ENCODE measurements at regions not wholly inside any gene's neighbourhood (a gene's known extent, or its start where the extent isn't known, plus 50 kb on each side); places are given as distances from the start of the nearest gene placed in this dataset.
A peak's percentile ranks its signal among the peaks of the same experiment; 100 is the strongest.

DNA sequence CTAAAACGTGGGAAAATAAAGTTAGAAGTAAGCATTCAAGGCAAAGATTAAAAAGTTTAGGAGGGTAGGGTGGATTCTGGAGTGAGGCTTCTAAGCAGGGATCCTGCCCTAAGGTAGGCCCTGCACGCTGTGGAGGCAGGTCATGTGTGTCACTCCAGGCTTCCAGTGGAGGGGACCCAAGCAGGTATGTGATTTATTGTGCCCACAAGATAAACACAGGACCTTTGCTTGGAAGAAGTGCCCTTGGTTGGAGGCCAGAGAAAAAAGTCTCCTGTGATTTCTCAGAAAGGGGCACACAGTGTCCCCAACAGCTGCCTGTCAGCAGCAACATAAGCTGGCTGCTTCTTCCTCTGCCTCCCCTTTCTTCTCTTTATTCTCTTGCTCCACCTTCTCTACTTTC lies 110.8 kb downstream of the FOXD2 start:
- H3K4me3 ChIP-seq (ENCODE audit: low read length), result no peak overlapping the region

DNA sequence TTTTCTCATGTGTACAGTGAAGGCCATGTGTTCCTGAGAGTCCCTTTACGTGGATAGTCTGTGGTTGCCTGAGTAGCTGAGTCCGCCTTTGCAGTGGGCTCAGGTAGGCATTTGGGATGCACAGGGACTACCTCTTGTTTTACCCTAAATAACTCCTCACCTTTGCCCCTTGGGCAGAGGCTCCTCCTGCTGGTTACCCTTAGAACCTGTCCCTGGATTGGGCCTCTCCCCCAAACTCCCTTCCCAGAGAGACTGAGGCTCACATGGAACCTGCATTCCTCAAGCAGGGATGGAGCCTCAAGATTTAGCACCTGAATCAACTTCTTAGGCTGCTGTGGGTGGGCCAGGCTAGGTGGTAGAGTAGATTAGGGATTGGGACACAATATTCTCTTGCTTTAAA lies 111.7 kb downstream of the FOXD2 start:
- H3K4me3 ChIP-seq (ENCODE audit: low read length), result no peak overlapping the region
- DNase-seq (ENCODE audit: low read depth, low spot score), result no peak

More for the DNA sequence above, 110.8 kb downstream of the FOXD2 start:
- no peak for DNase-seq (ENCODE audit: low read depth, low spot score)

DNA sequence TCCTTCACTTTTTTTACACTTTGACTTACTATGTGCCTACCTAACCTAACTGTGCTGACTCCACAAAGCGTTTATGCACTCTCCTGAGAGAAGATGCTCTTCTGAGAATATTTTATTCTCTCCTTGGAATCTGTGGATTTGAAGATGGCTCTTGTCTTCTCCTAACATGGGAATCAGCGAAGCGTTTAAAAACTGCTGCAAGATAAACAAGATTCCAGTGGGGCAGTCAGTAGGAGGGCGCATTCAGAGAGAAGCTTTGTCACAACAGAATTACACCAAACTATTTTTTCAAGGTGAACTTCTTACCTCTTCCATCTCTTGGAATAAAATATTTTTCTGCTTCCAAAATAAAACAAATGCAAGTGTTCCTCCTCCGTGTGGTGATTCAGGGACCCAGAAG lies 113.1 kb downstream of the FOXD2 start:
- DNase-seq (ENCODE audit: low read depth, low spot score), result no peak
- H3K4me3 ChIP-seq (ENCODE audit: low read length), result no peak overlapping the region

DNA sequence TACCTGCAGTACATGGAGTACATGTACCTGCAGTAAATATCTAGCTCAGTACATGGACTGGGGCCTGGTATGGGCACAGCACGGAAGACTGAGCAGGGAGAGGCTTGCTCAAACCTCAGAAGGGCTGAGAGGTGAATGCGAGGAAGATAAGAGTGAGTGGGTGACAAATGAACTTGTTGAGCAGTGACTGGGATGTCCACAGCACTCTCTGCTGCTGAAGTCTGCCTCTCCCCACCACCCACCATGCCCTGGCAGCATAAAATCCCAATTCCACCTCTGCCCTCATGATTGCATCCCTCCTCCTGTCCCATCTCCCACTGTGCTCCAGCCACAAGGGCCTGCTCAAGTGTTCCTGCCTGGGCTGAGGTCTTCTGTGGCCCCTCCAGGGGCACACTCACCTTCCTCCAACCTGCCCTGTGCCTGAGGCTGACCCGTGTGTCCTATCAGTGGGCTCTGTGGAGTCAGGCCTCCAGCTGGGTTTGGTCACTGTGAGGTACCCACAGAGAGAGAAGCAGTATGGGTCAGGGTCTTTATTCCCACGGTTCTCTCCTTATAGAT lies 114.2 kb downstream of the FOXD2 start:
- H3K4me3 ChIP-seq (ENCODE audit: low read length), result no peak overlapping the region
- DNase-seq (ENCODE audit: low read depth, low spot score), result no peak

DNA sequence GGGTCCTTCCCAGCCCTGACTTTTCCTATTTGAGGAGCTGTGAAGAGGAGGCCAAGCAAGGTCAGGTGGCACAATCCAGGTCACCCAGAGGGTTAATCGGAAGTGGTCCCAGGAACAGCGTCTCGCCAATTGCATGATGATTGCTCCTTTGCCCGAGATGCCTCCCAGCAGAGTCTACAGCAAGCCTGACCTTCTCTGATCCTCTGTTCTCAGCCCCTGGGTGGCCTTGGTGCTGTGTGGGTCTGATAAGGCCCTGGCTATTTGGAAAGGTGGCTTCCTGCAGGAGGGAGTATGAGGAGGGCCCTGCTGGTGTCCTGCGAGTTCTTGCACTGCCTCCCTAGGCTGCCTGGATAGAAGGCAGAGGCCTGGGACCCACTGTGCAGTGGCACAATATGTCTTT lies 116.2 kb downstream of the FOXD2 start:
- DNase-seq (ENCODE audit: low read depth, low spot score), result no peak
- no peak overlapping the region for H3K4me3 ChIP-seq (ENCODE audit: low read length)

DNA sequence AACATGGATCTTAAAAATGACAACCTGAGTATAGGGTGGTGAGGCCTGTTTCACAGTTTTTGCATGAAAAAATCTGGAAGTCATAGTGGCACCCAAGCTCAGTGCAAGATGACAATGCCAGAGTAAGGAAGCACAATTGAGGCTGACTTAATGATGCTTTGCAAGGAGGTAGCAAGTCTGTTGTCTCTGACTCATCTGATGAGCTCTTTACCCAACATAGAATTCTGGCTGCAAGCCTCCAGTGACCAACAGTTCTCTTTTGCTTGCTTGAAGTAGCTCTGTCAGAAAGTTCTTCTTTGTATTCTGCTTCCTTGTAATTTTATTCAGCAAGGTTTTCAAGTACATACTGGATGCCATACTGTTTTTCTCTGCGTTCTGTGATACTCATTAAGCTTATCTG lies 117.1 kb downstream of the FOXD2 start:
- H3K4me3 ChIP-seq (ENCODE audit: low read length), result no peak overlapping the region
- DNase-seq (ENCODE audit: low read depth, low spot score), result no peak

DNA sequence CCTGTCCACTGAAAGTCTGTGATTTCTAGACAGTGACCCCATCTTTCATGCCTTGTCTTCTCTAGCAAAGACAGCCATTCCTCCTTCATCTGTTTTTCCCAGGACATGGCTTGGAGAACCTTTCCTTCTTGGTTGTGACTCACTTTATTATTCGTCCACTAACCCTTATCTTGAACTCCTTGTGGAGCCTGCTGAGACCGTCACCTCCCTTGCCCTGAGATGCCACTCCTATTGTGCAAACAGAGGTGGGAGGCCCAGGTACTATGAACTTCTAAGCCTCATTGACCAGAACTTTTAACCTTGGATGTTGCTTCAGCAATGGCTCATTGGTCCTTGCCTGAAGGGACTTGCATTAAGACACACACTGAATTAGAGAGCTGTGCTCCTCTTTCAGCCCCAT lies 117.5 kb downstream of the FOXD2 start:
- no peak for DNase-seq (ENCODE audit: low read depth, low spot score)
- H3K4me3 ChIP-seq (ENCODE audit: low read length), result no peak overlapping the region

DNA sequence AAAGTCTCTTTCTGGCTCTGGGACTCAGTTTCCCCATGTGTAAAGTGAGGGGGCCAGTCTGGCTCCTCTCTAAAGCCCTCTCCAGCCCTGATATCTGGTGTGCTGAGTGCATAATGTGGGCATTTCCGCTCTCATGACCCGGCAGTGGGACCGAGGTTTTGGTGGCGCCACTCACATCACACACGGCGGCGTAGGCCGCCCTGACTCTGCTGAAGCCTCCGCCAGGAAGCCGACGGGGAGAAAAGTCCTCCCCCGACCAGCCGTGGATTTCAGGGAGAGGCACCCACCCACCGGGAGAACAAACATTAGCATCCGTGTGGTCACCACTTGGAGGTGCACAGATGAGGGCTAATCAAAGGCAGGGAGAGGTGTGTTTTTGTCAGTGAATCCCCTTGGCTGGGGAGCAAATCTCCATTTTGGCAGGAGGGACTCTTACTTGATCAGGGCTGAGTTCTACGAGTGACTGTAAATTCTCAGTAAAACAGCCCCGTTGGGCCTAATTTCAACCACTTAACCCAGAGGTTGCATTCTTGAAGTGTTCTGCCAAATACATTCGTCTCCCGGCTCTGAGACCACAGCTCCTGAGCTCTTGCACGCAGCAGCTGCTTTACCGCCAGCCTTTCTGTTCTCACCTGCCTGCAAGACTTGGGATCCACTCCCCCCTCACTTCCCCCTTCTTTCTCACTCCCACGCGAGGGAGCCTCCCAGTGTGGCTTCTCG lies 118.2 kb downstream of the FOXD2 start:
- no peak for DNase-seq (ENCODE audit: low read depth, low spot score)
- no peak overlapping the region for H3K4me3 ChIP-seq (ENCODE audit: low read length)

DNA sequence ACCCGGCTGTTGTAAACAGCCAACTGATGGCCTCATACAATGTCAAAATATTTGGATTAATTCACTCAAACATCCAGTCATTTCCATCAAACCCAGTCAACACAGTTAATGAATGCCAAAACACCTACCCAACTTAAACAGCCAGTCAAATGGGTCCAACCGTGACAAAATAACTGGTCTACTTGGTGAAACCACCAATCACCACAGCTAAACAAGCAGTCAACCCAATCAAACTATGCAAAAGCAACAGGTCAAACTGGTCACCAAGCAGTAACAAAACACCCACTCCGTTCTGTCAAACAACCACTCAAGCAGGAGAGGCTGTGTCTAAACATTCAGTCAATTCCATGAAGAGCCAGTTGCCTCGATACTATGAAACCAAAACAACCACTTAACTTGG lies 119.2 kb downstream of the FOXD2 start:
- no peak overlapping the region for H3K4me3 ChIP-seq (ENCODE audit: low read length)
- no peak for DNase-seq (ENCODE audit: low read depth, low spot score)

DNA sequence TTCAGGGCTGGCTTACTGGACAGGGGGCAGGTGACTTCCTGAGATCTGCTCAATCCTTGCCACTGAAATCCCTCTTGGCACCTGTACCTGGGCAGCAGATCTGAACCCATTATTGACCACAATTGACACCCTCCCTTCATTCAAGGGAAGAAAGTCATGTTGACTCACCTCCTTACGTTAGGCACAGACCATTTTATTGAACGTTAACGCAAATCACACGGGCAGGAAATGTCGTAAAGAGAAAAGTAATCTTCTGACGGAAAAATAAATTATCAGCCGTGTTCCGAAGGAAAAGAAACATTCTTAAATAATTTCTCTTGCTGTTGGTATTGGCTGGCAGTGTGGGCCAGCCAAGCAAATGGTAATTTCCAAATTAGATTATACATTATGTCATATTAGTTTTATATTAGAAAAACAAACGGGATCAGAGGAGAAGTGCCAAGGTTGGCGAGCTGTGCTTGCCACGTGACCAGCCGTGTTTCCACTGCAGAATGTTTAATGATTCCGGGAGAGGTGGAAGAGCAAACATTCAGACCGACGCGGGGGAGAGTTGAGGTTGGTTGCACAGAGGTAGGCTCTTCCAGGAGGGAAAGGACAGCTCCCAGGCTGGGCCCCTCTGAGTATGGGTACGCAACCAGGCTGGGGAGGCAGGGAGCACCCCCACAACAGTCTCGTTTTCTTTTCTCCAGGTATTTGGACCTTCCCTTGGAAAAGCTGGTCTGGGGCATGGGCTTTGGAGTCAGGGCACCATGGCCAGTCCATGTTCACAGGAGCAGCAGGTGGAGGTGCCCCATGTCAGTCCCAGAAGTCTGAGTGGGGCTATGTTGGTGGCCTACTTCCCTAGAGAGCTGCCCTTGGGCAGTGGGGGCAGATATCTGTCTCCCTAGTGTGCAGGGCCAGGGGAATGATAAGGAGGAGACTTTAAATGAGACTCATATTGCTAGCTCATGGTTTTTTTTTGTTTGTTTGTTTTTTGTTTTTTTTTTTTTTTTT lies 121.1 kb downstream of the FOXD2 start:
- no peak overlapping the region for H3K4me3 ChIP-seq (ENCODE audit: low read length)
- DNase-seq (ENCODE audit: low read depth, low spot score), result no peak

DNA sequence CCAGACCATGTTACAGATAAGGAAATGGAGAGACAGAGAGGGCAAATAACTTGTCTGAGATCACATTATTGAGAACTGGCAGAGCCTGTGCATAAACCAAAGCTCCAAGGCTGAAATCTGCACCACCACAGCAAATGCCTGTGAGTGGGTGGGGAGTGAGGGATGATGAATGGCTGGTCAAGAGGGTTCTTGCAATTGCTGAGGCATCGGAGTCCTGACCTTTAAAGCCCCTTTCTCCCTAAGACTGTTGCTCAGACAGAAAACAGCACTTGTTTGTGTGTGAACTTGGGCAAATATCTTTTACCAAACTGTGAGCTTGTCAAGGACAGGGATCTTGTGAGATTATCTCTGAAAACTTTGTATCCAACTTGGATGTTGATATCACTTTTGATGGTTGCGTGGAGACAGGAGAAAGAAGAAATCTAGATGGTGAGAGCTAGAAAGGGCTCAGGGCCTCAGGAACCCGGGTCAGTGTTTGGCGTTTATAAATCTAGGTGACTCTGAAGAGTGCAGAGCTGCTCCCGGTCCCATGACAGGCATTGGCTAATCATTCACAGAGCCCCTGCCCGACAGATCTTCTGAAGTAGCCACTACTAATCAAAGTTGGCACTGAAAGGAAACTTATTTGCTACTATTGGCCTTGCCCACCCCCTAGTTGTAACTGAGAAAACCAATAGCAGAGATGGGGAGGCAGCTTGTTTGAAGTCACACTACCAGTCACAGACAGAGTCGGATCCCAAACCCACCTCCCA lies 122.3 kb downstream of the FOXD2 start:
- no peak for DNase-seq (ENCODE audit: low read depth, low spot score)

DNA sequence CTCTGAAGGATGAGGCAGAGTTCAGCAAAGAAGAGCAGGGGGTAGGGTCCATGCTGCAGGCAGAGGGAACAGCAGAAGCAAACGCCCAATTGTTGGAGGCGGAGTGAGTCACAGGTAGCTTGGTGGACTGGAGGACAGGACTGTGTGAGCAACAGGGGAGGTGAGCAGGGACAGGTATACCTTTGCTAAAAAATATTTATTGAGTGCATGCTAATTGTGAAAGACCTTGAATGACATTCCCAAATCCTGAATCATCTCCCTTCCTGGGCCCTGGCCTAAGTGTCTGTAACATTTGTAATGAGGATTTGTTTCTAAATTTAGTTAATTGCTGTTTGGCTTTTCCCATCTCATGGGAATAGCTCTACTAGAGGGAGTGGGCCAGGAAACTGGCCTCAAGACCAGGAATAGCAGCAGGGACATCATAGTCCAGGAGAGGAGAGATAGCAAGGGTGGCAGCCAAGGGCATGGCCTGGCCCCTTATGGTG lies 123.7 kb downstream of the FOXD2 start:
- no peak overlapping the region for H3K4me3 ChIP-seq (ENCODE audit: low read length)
- no peak for DNase-seq (ENCODE audit: low read depth, low spot score)

More for the DNA sequence above, 122.3 kb downstream of the FOXD2 start:
- no peak overlapping the region for H3K4me3 ChIP-seq (ENCODE audit: low read length)

DNA sequence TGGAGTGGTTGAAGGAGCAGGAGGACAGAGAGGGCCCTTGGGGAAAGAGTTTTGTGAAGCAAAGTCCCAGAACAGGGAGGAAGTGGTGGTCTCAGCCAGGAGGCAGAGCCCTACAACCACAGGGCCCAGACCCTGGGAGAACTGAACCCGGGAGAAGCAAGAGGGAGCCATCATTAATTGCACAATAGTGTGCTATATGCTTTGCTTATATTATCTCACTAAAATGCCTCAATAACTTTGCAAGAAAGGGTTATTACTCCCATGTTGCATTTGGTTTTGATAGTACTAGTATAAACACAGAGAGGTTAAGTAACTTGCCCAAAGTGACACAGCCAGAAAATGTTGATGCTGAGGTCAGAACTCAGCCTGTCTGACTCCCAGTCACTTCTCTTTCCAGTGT lies 124.3 kb downstream of the FOXD2 start:
- no peak for DNase-seq (ENCODE audit: low read depth, low spot score)
- H3K4me3 ChIP-seq (ENCODE audit: low read length), result no peak overlapping the region

DNA sequence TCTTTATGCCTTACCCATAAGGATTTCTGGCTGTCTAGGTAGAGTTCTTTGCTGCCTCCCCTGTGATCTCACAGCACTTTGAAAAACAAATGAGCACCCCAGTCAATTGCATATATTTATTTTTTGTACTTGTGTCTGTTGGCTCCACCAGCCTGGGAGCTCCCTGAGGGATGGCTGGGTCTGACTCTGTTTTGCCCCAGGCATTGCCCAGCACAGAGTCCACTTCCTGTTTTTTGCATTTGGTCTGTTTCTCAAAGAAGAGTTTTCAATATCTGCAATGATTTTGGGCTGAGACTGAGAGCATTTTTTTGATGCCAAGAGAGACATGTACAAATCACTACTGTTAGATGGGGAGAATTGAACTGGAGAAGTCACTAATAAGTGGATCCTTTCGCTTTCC lies 125.0 kb downstream of the FOXD2 start:
- no peak for DNase-seq (ENCODE audit: low read depth, low spot score)
- no peak overlapping the region for H3K4me3 ChIP-seq (ENCODE audit: low read length)

DNA sequence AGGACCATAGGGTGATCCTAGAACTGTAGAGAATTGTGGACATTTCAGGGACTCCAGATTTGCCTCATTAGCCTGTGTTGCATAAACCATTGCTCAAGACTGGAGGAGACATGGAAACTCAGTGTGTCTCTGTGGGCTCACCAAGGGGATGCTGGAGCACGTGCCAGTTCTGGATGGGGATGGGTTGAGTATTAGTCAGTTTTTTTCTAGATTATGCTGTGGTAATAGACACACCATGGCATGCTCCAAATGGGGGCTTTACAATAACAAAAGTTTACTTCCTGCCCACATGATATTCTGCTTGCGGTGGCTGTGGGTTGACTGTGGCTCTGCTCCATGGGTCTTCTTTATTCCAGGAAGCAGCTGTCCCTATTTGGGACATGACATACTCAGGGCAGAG lies 125.4 kb downstream of the FOXD2 start:
- no peak overlapping the region for H3K4me3 ChIP-seq (ENCODE audit: low read length)
- DNase-seq (ENCODE audit: low read depth, low spot score), result peak; percentile 41

DNA sequence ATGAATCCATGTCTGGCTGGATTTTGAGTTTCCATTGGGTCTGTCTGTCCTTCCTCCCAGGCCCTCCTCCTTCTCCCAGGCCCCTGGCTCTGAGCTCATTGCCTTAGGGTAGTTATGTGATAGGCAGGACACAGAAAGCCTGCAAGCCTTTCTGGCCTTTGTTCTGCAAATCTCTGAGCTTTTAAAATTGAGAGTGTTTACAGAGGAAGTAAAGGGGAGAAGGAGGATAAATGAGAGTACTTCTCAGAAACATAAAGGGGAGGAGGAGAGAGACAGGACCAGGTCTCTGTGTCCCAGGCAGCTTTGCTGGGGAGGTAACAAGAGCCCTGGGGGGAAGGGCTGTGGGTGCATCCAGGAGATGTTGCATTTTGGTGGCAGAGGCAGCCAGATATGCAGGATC lies 126.7 kb downstream of the FOXD2 start:
- H3K4me3 ChIP-seq (ENCODE audit: low read length), result no peak overlapping the region
- DNase-seq (ENCODE audit: low read depth, low spot score), result no peak

DNA sequence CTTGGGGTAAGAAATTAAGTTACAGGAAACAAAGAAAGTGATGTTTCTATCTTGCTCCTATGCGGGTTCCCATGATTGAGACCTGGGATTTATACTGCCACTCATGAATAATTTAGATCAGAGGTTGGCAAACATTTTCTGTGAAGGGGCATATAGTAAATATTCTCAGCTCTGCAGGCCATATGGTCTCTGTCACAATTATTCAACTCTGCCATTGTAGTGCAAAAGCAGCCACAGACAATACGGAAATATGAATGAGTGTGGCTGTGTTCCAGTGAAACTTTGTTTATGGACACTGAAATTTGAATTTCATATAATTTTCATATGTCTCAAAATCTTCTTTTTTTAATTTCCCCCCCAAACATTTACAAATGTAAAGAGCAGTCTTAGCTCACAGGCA lies 127.2 kb downstream of the FOXD2 start:
- no peak overlapping the region for H3K4me3 ChIP-seq (ENCODE audit: low read length)
- no peak for DNase-seq (ENCODE audit: low read depth, low spot score)

DNA sequence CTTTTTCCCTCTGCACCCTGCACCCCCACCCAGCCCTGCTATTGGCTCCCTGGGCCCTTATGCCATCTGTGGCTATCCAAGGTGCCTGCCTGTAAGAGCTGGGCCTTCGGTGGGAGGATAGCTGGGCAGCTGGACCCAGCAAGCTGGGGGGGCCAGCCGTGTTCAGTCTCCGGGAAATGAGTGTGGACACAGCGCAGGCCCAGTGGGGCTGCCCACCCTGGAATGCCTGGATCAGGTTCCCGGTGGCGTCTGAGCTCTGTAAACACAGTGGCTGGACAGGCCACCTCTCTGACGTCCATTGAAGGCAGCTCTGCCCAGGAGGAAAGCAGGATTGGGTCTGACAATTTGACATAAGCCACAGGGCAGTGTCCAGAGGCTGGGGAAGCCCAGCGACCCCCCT lies 127.8 kb downstream of the FOXD2 start:
- no peak overlapping the region for H3K4me3 ChIP-seq (ENCODE audit: low read length)
- DNase-seq (ENCODE audit: low read depth, low spot score), result no peak

DNA sequence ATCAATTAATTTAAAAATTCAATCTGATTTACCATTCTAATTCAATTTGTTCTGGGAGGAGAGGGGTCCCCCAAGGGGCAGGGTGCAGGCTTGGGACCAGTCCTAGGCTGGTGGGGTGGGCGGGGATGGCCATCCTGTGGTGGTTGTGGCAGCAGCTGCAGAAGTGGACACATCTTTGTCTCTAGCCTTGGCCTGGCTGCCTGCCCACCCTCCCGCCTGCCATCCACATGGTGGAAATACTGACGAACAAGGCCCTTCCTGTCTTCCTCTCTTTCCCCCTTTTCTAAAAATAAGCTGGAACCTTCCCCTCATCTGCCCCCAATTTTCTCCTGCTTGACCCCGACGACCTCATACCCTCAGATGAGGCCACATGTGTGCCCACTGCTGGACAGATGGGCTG lies 130.9 kb downstream of the FOXD2 start:
- no peak overlapping the region for H3K4me3 ChIP-seq (ENCODE audit: low read length)
- DNase-seq (ENCODE audit: low read depth, low spot score), result no peak
